Urinary bladder (tissue), 3 donors: ENCODE measurements at regions not wholly inside any gene's neighbourhood (a gene's known extent, or its start where the extent isn't known, plus 50 kb on each side); places are given as distances from the start of the nearest gene placed in this dataset.
"Not testable (repeated sequence)": the region's sequence is repeated elsewhere in the genome, so short reads cannot be mapped to it uniquely, and the experiment has no call there.

ENCODE experiments used
- DNase-seq: peaks from one replicate; pipeline ENCODE4 v3.0.0-alpha.2; 2015; ENCODE audit errors: extremely low spot score
- H3K27ac ChIP-seq: one replicate; pipeline ENCODE4 v1.5.1; 2013; ENCODE audit warnings: low read depth, mild to moderate bottlenecking, moderate library complexity
- H3K36me3 ChIP-seq: one replicate; pipeline ENCODE4 v1.6.1; 2013; ENCODE audit warnings: mild to moderate bottlenecking, moderate library complexity; ENCODE audit not compliant: insufficient read depth
- H3K4me1 ChIP-seq: one replicate; pipeline ENCODE4 v1.6.1; 2013; ENCODE audit warnings: mild to moderate bottlenecking, moderate library complexity; ENCODE audit not compliant: insufficient read depth
- H3K4me3 ChIP-seq: one replicate; pipeline ENCODE4 v1.5.1; 2013; ENCODE audit warnings: low read depth, low read length
- WGBS: extraction: QIAGEN DNeasy Blood & Tissue Kit; methylation state at CpG from one replicate; pipeline ENCODE4 v1.1.7; 2013; 5-methylcytosine and 5-hydroxymethylcytosine counted together
- donor health status: healthy with polysubstance abuse.
- donor health status: healthy.

DNA sequence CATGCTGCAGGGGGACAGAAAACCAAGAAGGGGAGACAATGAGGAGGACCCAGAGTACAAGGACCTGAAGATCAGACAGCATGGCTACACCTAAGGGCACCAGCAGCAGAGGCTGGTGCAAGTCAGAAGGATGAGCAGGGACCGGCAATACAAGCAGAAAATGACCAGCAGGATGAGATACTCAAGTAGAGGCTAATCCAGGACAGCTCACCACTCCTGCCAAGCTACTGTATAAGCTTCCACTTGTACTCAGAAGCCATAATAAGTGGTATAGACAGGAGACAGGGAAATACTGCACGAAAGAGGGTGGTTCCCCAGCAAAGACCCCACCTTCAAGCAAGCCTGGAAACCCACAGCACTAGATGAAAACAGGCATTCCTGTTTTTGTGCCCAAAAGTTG is 138.7 kb upstream of the ZC3H12C start:
- 84% methylated on average over 2 of the region's 2 CpGs for WGBS

DNA sequence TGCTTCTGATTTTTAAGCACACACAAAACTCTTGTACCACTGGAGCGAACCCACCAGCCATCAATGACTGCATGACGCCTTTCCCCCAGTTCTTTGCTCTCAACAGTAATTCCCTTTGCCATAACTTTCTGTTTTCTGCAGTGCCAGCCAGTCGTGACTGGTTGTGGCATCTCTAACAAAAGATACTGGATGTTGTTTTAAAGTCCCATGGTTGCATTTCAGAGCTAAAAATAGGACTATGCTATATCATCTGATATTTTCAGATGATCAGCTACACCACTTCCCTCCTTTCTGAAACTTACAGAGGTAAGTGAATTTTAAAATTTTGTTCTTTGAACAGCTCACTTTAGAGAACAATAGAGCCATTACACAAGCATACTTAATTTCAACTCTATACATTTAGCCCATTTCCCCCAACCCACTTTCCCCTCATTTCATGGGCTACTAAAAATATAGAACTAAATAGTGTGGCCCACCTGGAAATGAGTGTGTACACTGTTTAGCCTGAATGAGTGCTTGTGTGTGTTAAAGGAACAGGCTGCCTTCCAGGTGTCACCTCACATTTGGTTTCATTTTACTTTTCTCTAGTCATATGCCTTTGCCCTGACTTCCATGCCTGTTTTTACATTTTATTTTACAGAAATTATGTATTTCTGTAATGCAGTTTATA is 136.9 kb upstream of the ZC3H12C start:
- H3K4me1 ChIP-seq, result no peaks in the 10 kb centered on the region
- 78% methylated on average over 3 of the region's 3 CpGs for WGBS
- no peak for DNase-seq
- H3K27ac ChIP-seq, result no peak overlapping the region
- H3K4me3 ChIP-seq, result no peak overlapping the region
- no peaks in the 10 kb centered on the region for H3K36me3 ChIP-seq

More for the DNA sequence above, 138.7 kb upstream of the ZC3H12C start:
- H3K4me1 ChIP-seq, result no peaks in the 10 kb centered on the region
- H3K27ac ChIP-seq, result no peak overlapping the region
- no peak for DNase-seq
- H3K36me3 ChIP-seq, result no peaks in the 10 kb centered on the region
- H3K4me3 ChIP-seq, result no peak overlapping the region

- no peaks in the 10 kb centered on the region for H3K36me3 ChIP-seq
- H3K4me3 ChIP-seq, result no peak overlapping the region
- 86% methylated on average over 6 of the region's 6 CpGs for whole genome bisulfite sequencing
- no peak for DNase-seq
- H3K4me1 ChIP-seq, result no peaks in the 10 kb centered on the region
- H3K27ac ChIP-seq, result no peak overlapping the region
Observed at GRCh38 chr11:109957000-109957399, 136.2 kb upstream of the ZC3H12C start.

GRCh38 chr11:109957601-109958000 is 135.6 kb upstream of the ZC3H12C start:
- Histone ChIP-seq H3K4me1 (no peaks in the 10 kb centered on the region), H3K36me3 (no peaks in the 10 kb centered on the region), H3K27ac (no peak overlapping the region), H3K4me3 (no peak overlapping the region)
- DNase-seq, result no peak

- no peaks in the 10 kb centered on the region for H3K36me3 ChIP-seq
- DNase-seq, result no peak
- 76% methylated on average over 9 of the region's 9 CpGs for WGBS
- H3K4me1 ChIP-seq, result no peaks in the 10 kb centered on the region
- no peak overlapping the region for H3K27ac ChIP-seq
- no peak overlapping the region for H3K4me3 ChIP-seq
Observed at GRCh38 chr11:109958131-109958820, 134.9 kb upstream of the ZC3H12C start.

DNA sequence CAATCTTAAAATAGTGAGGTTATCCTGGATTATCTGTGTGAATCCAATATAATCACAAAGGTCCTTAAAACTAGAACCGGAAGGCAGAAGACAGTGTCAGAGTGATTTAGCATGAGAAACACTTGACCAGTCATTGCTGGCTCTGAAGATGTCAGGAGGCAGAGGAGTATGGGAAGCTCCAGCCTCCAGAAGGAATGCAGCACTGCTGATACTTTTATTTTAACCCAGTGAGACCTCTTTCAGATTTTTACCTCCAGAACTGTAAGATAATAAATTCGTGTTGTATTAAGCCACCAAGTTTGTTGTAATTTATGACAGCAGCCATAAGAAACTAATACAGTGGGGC is 134.4 kb upstream of the ZC3H12C start:
- no peak for DNase-seq
- 40% methylated on average over 2 of the region's 2 CpGs for WGBS
- no peak overlapping the region for H3K27ac ChIP-seq
- no peaks in the 10 kb centered on the region for H3K36me3 ChIP-seq
- no peak overlapping the region for H3K4me3 ChIP-seq
- no peaks in the 10 kb centered on the region for H3K4me1 ChIP-seq

GRCh38 chr11:109960831-109961230 is 132.4 kb upstream of the ZC3H12C start:
- no peak overlapping the region for H3K27ac ChIP-seq
- no peaks in the 10 kb centered on the region for H3K4me1 ChIP-seq
- DNase-seq, result no peak
- no peaks in the 10 kb centered on the region for H3K36me3 ChIP-seq
- H3K4me3 ChIP-seq, result no peak overlapping the region
- WGBS, result 28% methylated on average over 2 of the region's 2 CpGs

GRCh38 chr11:109961261-109961660 is 131.9 kb upstream of the ZC3H12C start:
- no peak for DNase-seq
- Histone ChIP-seq H3K4me3 (no peak overlapping the region), H3K27ac (no peak overlapping the region), H3K4me1 (no peaks in the 10 kb centered on the region), H3K36me3 (no peaks in the 10 kb centered on the region)
- 96% methylated on average over 2 of the region's 2 CpGs for WGBS

DNA sequence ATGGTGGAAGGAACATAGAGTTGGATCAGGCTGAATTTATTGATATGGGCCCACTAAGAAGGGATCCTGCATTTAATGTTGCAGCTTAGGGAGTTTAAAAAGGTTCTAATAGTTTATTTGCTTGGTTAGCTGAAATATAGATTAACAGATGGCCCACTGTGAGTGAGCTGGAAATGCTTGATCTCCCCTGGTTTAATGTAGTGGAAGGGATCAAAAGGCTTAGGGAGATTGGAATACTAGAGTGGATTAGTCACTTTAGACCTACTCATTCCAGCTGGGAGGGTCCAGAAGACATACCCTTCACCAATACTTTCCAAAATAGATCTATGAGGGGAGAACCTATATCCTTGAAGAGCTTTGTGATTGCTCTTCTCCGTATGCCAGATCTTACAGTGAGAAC is 130.1 kb upstream of the ZC3H12C start:
- no peak for DNase-seq
- Histone ChIP-seq H3K27ac (no peak overlapping the region), H3K4me1 (no peaks in the 10 kb centered on the region), H3K4me3 (no peak overlapping the region), H3K36me3 (no peaks in the 10 kb centered on the region)
- 88% methylated on average over 1 of the region's 1 CpG for WGBS

DNA sequence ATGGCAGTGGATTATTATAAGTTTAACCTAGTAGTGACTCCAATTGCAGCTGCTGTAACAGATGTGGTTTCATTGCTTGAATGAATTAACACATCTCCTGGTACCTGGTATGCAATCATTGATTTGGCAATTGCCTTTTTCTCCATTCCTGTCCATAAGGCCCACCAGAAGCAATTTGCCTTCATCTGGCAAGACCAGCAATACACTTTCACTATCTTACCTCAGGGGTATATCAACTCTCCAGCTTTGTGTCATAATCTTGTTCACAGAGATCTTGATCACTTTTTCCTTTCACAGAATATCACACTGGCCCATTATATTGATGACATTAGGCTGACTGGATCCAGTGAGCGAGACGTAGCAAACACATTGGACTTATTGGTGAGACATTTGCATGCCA is 128.7 kb upstream of the ZC3H12C start:
- Histone ChIP-seq H3K27ac (no peak overlapping the region), H3K4me1 (no peaks in the 10 kb centered on the region), H3K4me3 (no peak overlapping the region), H3K36me3 (no peaks in the 10 kb centered on the region)
- 94% methylated on average over 2 of the region's 2 CpGs for WGBS
- no peak for DNase-seq

DNA sequence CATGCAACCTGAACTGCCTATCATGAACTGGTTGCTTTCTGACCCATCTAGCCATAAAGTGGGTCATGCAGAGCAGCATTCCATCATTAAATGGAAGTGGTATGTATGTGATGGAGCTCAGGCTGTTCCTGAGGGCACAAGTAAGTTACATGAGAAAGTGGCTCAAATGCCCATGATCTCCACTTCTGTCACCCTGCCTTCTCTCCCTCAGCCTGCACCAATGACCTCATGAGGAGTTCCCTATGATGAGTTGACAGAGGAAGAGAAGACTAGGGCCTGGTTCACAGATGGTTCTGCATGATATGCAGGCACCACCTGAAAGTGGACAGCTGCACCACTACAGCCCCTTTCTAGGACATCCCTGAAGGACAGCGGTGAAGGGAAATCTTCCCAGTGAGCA is 127.7 kb upstream of the ZC3H12C start:
- 93% methylated on average over 1 of the region's 1 CpG for WGBS
- not testable (repeated sequence) for H3K27ac ChIP-seq, H3K4me1 ChIP-seq, H3K36me3 ChIP-seq, DNase-seq, H3K4me3 ChIP-seq

GRCh38 chr11:109965926-109966325 is 127.3 kb upstream of the ZC3H12C start:
- H3K27ac ChIP-seq, H3K36me3 ChIP-seq, DNase-seq, H3K4me3 ChIP-seq, H3K4me1 ChIP-seq: not testable (repeated sequence)
- WGBS, result 85% methylated on average over 2 of the region's 2 CpGs

GRCh38 chr11:109967136-109967535 is 126.1 kb upstream of the ZC3H12C start:
- WGBS, result 85% methylated on average over 1 of the region's 1 CpG
- H3K36me3 ChIP-seq, H3K27ac ChIP-seq: not testable (repeated sequence)

GRCh38 chr11:109968299-109968698 is 124.9 kb upstream of the ZC3H12C start:
- no peak for DNase-seq
- Histone ChIP-seq H3K36me3 (no peaks in the 10 kb centered on the region), H3K4me1 (no peaks in the 10 kb centered on the region), H3K4me3 (no peak overlapping the region), H3K27ac (no peak overlapping the region)
- 90% methylated on average over 3 of the region's 3 CpGs for WGBS

More at GRCh38 chr11:109967136-109967535, 126.1 kb upstream of the ZC3H12C start:
- DNase-seq, H3K4me1 ChIP-seq, H3K4me3 ChIP-seq: not testable (repeated sequence)
